NCI-H1092 (cell line): ENCODE measurements at regions not wholly inside any gene's neighbourhood (a gene's known extent, or its start where the extent isn't known, plus 50 kb on each side); places are given as distances from the start of the nearest gene placed in this dataset.

Experiments used
- DNase-seq: peaks from one replicate; lab custom pipeline; 2025; lab: John Stamatoyannopoulos, UW

- no peak for DNase-seq
Observed at GRCh38 chr16:51900221-51900780, 646.6 kb downstream of the TOX3 start.

- DNase-seq, result no peak
Observed at GRCh38 chr16:51898872-51899271, 648.1 kb downstream of the TOX3 start.

GRCh38 chr16:51896013-51896412, 650.9 kb downstream of the TOX3 start:
- no peak for DNase-seq

GRCh38 chr16:51892293-51893007, 654.5 kb downstream of the TOX3 start:
- no peak for DNase-seq

- no peak for DNase-seq
Observed at GRCh38 chr16:51888534-51888933, 658.4 kb downstream of the TOX3 start.

GRCh38 chr16:51888016-51888415, 658.9 kb downstream of the TOX3 start:
- no peak for DNase-seq

- DNase-seq, result no peak
Observed at GRCh38 chr16:51886456-51886855, 660.5 kb downstream of the TOX3 start.

- DNase-seq, result no peak
Observed at GRCh38 chr16:51884773-51885172, 662.2 kb downstream of the TOX3 start.

- DNase-seq, result no peak
Observed at GRCh38 chr16:51881731-51882130, 665.2 kb downstream of the TOX3 start.

- DNase-seq, result no peak
Observed at GRCh38 chr16:51880776-51881175, 666.2 kb downstream of the TOX3 start.

- no peak for DNase-seq
Observed at GRCh38 chr16:51877686-51878085, 669.3 kb downstream of the TOX3 start.

GRCh38 chr16:51876934-51877333, 670.0 kb downstream of the TOX3 start:
- no peak for DNase-seq

GRCh38 chr16:51876601-51876875, 670.4 kb downstream of the TOX3 start:
- no peak for DNase-seq

GRCh38 chr16:51875834-51876600, 670.9 kb downstream of the TOX3 start:
- no peak for DNase-seq

GRCh38 chr16:51872524-51872923, 674.4 kb downstream of the TOX3 start:
- DNase-seq, result no peak

- DNase-seq, result no peak
Observed at GRCh38 chr16:51870296-51870854, 676.6 kb downstream of the TOX3 start.

- DNase-seq, result no peak
Observed at GRCh38 chr16:51869176-51869575, 677.8 kb downstream of the TOX3 start.

- DNase-seq, result no peak
Observed at GRCh38 chr16:51868631-51869030, 678.3 kb downstream of the TOX3 start.

- no peak for DNase-seq
Observed at GRCh38 chr16:51867386-51868065, 679.4 kb downstream of the TOX3 start.

- DNase-seq, result no peak
Observed at GRCh38 chr16:51864575-51864974, 682.4 kb downstream of the TOX3 start.

- no peak for DNase-seq
Observed at GRCh38 chr16:51854401-51854951, 692.5 kb downstream of the TOX3 start.

- no peak for DNase-seq
Observed at GRCh38 chr16:51853586-51853985, 693.4 kb downstream of the TOX3 start.
